CMK (cell line): ENCODE measurements at regions not wholly inside any gene's neighbourhood (a gene's known extent, or its start where the extent isn't known, plus 50 kb on each side); places are given as distances from the start of the nearest gene placed in this dataset.
"Not testable (repeated sequence)": the region's sequence is repeated elsewhere in the genome, so short reads cannot be mapped to it uniquely, and the experiment has no call there.

Experiments
- DNase-seq: peaks from one replicate; pipeline ENCODE4 v3.0.0-alpha.2; 2010; ENCODE audit warnings: low read depth

DNA sequence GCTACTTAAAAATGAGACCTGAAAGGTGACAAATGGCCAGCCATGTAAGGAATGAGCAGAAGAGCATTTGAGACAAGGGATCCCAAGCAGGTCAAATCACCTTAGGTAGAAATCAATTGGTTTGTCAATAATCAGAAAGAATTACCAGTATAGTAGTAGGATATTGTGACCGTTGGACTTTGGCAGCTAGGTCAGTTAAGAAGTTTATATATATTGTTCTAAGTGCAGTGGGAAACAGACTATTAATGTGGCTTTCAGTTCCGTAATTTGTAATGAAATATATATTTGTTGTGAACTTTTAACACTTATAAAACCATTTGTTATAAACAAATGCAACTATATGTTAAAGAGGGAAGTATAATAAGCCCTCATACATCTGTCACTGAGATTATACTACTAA, 807.9 kb upstream of the SPRY2 start:
- DNase-seq = no peak

DNA sequence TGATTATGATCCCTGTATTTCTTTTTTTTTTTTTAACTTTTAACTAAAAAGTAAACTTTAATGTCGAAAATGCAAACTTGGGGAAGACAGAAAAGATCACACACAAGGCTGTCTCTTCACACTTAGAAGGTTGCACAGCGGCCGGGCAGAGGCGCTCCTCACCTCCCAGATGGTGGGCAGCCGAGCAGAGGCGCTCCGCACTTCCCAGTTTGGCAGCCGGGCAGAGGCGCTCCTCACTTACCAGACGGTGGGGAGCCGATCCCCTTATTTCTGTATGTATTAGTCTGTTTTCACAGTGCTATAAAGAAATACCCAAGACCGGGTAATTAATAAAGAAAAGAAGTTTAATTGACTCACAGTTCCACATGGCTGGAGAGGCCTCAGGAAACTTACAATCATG, 805.6 kb upstream of the SPRY2 start:
- not testable (repeated sequence) for DNase-seq

DNA sequence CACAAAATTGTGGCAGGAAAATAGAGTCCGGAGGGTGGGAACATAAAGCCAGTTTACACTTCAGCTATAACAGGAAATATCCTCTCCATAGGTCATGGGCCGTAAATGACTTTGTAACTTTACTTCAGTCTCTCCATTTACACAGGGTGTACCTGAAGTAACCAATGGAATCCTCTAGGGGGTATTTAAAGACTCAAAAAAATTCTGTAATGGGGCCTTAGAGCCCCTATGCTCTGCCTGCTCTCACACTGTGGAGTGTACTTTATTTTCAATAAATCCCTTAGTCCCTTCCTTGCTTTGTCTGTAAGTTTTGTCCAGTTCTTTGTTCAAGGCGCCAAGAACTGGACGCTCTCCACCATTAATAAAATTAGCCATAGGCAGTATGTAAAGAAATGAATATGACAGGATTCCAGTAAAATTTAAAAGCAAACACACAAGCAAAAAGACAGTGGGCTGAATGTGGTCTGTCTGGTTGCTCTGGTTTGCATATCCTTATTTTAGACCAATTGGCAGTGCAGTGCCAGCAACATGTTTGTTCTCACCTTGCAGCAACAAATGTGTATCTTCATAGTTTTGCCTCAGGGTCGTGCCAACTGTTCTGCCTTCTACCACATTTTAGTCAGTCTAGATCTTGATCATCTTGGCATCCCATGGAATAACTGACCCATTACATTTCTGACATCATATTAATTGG, 801.5 kb upstream of the SPRY2 start:
- DNase-seq = no peak

DNA sequence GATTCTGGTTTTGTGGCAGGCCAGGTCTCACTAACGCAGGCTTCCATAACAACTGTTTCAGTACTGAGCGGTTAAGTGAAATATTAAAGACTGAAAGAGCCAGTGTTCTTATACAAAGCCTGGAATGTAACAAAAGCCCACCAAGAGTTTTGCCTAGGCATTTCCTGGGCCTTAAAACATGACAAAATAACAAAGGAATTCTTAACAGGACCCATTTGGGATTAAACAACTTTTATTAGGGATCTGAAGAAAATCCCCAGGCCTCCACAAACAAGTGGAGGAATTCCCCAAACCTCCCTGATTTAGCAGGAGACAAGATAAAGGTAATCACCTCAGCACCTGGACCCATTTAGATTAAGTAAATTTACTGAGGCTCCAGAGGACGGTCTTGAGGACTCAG, 799.7 kb upstream of the SPRY2 start:
- DNase-seq = no peak

DNA sequence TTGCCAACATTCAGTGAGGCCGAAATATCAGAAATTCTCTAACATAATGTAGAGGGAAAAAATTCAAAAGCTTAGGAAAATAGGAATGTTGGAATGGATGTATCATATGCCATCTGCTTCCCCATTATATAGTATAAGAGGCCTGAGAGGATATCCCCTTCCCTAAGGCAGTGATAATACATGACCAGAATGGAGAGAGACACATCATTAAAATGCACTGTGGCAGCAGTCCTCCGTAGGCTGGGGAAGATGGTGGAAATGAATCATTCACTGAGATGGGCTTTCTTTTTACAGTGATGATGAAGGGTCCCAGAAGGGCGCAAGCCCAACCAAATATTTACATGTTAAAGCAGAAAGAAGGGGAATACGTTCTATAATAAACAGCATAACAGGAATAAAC, 799.1 kb upstream of the SPRY2 start:
- DNase-seq = no peak

DNA sequence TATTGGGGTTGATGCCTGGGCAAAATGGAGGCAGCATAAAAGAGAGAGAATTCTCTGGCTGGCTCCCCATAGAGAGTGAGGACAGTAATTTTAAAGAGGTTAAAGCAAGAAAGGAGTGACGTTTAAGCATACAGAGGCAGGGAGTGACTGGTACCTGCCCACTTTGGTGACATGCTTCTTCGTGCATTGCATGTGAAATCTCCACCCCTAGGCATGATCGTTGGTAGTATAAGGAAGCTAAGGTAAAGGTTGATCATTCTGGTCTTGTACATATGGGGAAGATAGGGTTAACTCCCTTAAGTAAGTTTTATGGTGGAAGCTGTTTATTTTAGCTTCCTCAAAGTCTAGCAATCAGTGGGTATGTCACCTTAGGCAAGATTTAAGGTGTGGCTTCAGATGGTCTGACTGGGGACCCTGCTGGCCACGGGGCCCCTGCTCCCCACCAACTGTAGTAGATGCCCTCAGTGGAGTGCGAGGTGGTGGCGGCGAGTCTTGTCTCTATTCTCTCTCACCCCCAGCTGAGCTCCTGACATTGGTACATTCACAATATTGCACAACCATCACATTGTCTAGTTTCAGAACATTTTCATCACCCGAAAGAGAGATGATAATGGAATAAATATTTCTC, 797.5 kb upstream of the SPRY2 start:
- DNase-seq = no peak

DNA sequence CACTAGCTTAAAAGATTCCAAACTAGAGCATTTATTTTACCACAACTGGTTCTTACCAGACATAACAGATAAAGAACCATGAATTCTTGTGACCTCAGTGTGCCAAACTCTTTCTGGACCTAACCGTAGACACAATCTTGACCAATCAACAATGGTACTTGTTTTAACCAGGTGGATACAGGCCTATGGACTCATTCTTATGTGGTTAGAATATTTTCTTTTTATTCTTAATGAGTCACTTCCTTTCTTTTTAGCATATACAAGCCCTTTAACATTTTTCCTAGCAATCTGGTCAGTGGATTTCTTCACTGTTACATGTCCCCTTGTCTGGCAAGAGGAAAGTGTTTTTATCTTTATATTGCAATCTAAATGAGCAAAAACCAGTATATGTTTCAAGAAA, 792.1 kb upstream of the SPRY2 start:
- DNase-seq = no peak

DNA sequence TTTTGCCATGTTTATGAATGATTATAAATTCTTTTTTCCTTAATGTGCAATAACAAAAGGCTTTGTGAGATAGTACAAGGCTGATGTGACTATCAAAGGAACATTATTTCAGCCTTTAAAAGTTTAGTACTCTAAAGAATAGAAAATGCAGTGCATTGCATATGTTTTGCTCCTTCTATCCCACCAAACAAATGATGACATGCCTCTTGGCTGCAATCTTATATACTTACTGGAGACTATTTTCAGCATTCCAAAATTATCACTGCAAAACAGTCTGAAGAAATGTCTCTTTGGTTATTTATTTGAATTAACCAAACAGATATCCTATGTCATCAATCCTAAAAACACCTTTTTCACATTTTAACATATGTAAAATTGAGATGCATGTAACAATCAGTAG, 776.5 kb upstream of the SPRY2 start:
- DNase-seq = no peak

DNA sequence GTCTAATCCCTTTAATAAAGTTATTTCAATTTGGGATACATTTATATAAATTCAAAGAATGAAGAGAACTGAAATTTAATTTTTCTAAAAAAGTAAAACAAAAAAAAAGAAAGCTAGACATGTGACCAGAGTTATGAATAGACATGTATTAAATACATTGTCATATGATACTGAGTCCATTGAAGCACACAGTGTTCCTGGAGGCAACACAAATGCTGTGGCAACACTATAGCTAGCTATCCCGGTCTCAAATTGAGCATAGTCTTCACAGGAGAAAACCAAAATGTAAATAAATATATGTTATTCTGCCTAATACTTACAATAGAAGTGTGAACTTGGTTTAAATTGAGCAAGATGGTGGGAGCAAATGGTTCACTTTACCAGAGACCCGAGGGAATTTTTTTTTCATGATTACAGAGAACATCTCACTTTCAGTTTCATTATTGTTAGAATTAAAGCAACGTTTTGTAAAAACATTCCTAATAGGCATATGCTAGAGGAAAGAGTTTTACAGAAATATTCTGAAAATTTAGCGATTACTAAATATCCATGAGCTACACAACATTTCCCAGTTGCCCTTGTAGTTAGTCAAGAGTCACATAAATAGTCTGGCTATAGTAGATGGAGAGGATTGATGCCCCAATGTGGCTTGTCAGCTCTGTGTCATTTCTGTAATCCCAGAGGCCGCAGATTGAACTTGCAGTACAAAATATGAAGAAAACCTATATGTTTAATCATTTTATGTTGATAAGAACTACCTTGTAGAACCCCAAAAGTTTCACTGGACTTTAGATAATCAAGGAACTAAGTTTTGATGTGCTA, 775.7 kb upstream of the SPRY2 start:
- no peak for DNase-seq

DNA sequence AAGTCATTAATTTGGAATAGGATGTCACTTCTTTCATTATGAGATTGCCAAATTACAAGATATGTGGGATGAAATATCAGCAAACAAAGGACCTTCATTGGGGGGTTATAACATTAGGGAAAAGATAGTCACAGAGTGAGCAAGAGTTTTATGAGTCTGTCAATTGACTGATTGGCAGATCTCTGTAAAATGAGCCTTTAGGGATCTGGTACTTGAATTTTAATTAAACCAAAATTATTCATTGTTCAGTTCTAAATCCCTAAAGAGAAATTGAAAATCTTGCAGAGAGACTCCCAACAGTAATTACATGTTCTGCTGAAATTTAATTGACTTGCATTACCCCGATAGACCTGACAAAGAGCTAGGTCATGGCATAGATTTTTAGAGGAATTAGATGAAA, 768.1 kb upstream of the SPRY2 start:
- no peak for DNase-seq

DNA sequence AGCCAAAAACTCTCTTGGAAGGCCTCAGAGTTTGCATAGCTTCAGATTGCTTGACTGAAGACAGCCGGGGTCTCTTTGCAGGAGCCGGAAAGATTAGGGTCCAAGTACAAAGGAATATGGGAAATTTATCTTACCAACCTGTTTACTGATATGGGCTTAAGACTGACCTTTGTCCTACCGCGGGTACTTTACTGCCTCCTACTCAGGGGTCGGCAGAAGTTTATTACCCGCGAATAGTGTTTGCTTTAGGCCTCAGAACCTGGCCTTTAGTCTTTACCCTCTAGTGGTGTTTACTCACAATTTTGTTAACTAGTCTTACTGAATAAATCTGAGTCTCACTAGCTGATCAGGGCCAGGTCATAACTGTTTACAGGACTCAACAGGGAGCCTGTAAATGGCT, 765.4 kb upstream of the SPRY2 start:
- no peak for DNase-seq

DNA sequence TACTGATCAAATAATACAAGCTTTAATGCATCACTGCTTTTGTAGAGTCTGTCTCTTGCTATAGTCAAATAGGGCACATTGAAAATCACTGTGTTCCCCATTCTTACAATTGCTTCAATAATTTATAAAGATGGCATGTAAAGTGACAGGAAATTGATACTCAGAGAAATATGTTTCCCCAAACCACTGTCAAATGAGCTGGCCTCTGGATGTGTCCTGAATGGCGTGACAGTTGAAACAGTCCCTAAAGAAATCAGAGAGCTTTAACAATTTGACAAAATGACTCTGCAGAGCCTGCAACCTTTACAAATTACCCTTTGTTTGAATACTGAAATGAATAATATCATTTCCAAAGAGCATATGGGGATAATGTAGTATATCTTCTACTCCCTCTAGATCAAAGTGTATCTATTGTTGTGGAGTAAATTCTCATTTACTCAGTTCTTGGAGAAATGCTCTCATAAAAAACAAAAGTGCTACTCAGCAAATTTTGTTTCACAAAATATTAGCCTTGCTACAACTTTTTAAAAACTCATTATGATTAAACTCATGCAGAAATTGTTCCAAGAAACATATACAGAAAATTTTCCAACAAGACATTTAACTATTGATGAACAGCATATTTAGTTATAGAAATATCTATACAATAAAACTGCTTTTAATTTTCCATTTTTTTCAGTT, 763.2 kb upstream of the SPRY2 start:
- no peak for DNase-seq

DNA sequence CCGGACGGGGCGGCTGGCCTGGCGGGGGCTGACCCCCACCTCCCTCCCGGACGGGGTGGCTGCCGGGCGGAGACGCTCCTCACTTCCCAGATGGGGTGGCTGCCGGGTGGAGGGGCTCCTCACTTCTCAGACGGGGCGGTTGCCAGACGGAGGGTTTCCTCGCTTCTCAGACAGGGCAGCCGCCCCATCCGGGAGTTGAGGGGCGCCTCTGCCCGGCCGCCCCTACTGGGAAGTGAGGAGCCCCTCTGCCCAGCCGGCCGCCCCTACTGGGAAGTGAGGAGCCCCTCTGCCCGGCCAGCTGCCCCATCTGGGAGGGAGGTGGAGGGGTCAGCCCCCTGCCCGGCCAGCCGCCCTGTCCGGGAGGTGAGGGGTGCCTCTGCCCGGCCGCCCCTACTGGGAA, 761.1 kb upstream of the SPRY2 start:
- DNase-seq = not testable (repeated sequence)

DNA sequence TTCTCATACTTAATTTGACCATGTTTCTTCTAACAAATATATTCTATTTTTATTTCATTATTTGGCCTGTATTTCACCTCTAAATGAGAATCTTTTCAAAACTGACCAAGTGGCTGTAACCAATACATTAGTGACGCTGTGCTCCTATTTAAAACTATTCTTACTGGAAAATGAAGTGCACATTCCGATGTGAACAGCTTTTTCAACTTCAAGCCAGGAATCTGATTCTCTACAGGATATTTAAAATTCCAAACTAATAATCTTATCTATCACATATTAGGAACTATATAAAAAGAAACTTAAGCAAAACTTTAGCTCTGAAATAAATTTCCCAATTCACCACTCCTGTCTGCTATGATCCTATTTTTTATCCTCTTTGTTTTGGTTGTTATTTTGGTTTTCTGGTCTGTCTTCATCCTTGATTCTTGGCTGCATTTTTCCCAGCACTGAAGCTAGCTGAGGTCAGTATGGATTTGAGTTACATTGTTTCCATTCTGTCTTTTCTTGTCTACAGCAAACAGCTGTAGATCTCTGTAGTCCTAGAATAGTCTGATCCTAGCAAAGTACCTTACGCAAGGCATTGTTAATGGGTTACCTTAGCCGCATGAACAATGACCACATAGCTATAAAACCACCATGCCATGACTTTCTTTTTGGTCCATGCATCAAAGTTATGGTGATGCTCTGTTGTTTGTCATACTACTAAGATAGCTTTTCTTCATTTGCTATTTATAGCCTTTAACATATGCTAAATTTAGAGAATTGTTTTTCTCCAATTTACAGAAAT, 748.6 kb upstream of the SPRY2 start:
- DNase-seq = no peak

DNA sequence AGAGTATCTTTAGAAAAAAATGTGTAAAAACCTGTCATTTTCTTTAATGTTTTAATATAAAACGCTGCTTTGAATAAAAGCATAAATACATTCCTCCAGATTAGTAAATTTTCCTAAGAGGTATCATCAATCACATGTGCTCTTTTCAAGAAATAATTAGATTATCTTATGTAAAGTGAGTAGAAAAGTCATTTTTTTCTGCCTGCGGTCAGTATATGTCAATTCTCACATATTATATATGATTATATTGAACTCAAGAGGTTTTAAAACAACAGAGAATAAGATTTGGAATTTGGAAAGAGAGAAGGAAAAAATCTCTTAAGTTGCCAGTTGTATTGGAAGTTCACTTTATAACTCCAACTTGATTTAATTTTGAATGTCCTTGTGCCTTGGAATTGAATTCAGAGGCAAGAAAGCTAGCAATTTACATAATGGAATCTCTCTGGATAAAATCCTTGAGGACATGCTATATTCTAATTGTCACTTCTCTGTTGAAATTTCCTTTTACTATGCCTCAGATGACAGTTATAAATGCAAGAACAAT, 740.1 kb upstream of the SPRY2 start:
- no peak for DNase-seq

DNA sequence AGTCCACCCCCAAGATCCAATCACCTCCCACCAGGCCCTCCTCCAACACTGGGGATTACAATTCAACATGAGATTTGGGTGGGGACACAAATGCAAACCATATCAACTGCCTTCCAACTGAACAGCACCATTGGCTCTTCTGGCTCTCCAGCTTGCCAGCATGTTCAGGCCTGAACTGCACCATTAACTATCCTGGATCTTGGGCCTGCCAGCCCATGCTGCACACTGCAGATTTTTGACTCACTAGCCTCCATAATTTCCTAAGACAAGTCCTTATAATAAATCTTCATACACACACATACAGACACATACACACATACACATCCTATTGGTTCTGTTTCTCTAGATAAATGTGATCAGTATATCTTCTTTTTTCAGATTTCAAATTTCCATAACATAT, 737.1 kb upstream of the SPRY2 start:
- no peak for DNase-seq

DNA sequence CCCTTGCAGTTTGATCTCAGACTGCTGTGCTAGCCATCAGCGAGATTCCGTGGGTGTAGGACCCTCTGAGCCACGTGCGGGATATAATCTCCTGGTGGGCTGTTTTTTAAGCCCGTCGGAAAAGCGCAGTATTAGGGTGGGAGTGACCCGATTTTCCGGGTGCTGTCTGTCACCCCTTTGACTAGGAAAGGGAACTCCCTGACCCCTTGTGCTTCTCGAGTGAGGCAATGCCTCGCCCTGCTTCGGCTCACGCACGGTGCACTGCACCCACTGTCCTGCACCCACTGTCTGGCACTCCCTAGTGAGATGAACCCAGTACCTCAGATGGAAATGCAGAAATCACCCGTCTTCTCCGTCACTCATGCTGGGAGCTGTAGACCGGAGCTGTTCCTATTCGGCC, 728.9 kb upstream of the SPRY2 start:
- not testable (repeated sequence) for DNase-seq

DNA sequence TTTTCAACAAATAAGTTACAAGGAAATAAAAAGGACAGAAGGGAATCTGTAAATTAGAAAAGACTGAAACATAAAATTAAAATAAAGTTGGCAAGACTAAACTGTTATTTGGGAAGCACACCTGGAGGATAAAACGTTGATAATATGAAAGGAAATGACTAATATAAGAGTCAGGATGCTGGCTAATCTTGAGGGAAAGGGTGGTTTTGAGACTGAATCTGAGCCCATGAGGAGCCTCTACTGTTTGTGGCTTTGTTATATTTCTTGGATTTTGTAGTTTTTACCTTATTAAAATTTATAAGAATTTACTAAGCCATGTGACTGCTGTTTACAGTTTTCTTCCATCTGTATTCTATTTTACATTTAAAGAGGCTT, 718.0 kb upstream of the SPRY2 start:
- no peak for DNase-seq

DNA sequence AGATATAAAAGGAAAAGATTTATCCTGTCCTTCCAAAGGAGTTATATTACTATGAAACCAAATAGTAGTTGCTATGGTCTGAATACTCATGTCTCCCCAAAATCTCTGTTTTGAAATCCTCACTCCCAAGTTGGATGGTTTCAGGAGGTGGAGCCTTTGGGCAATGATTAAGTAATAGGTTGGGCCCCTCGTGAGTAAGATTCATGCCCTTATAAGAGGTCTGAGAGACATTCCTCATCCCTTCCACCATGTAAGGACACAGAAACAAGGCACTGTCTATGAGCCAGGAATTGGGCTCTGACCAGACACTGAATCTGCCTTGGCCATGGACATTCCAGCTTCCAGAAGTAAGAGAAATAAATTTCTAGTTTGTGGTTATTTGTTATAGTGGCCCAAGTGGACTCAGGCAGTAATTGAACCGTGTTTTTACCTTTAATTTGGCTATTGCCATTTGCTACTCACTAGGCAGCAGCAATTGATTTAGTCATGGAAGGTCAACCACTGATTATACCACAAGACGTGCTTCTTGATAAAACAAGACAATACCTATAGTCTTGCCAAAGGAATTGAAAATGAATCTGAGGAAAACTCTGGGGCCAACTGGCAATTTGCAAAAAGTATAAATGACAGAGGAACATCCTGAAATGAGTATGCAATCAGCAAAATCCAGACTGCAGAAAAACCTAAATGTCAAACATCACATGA, 717.4 kb upstream of the SPRY2 start:
- DNase-seq = no peak

DNA sequence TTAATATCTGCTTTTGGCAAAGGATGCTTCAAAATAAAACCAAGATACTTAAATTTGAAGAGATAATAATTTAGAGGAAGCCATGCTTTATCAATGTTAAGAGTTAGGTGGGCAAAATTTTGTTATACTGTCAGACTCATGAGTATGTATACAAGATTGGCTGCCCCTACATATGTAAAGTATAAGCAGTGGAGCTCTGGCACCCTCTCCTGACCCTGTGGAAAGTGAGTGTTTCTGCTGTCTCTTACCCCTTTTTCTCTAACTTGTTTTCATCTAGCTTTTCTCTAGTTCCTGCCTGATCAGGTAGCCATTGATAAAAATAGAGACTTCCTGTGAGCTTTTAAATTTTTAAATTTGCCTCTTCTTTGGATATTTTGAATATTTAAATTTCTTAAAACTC, 710.9 kb upstream of the SPRY2 start:
- DNase-seq = no peak

DNA sequence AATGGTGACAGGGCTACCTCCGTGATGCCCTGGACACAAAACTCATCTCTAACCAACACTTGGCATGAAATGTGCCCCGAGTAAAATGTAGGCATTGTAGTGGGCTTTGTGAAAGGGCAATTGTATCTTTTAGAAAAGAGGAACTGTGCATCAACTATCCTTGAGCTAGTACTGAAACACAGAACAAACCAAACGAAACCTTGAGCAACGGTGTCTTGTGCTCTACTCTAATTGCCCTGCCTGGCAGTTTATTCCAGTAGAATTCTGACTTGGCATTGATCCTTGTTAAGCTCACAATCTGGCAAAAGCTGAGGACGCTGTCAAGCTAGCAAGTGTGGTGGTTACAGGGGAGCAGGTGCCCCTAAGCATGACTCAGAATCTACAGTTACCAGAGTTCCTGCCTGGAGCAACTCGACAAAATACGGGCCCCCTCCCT, 707.1 kb upstream of the SPRY2 start:
- DNase-seq = no peak
